ENCODE measurements at regions not wholly inside any gene's neighbourhood (a gene's known extent, or its start where the extent isn't known, plus 50 kb on each side); places are given as distances from the start of the nearest gene placed in this dataset.
"Not testable (repeated sequence)": the region's sequence is repeated elsewhere in the genome, so short reads cannot be mapped to it uniquely, and the experiment has no call there.

DNA sequence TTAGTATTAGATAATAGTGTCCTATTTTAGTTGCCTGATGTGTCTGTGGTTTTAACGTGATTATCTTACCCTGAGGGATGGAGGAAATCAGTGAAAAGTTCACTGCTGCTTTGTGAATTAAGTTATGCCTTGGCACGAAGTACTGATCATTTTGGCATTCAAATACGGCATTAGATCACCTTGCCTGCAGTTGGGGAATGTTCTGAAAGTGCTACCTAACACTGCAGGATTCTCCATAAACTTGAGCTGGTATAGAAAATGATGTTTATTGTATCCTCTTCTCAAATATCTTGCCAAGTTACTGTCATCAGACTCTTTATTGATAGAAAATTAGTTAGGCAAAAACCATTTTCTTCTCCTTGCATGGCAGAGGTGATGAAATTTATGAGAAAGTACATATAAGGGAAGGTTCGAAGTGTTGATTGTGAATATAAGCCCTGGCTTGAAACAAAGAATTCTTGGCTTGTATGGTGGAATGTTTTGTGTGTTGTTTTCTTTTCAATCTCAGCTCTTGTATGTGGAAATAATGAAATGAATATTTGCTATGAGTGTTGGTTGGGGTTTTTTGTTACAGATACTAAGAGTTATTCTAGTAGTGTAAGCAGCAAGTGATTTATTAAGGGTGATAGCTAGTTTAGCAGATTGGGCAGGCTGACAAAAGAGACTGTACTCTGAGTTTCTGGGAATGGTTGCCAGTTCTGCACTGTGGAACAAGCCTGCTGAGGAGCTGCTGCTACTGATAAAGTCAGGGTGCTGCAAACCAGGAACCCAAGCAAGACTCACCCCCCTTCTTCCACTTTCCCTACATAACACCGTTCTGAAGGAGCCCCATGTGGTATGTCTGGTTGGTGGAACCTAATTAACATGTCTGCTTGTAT, 448.3 kb downstream of the PCNX1 start:
- H3K36me3 ChIP-seq = no peaks in the 10 kb centered on the region
- DNase-seq (no peak), ATAC-seq (peak; percentile 80 to 88)
- H3K9me3 ChIP-seq = no peaks in the 10 kb centered on the region
- TF ChIP-seq, protein P1, sequence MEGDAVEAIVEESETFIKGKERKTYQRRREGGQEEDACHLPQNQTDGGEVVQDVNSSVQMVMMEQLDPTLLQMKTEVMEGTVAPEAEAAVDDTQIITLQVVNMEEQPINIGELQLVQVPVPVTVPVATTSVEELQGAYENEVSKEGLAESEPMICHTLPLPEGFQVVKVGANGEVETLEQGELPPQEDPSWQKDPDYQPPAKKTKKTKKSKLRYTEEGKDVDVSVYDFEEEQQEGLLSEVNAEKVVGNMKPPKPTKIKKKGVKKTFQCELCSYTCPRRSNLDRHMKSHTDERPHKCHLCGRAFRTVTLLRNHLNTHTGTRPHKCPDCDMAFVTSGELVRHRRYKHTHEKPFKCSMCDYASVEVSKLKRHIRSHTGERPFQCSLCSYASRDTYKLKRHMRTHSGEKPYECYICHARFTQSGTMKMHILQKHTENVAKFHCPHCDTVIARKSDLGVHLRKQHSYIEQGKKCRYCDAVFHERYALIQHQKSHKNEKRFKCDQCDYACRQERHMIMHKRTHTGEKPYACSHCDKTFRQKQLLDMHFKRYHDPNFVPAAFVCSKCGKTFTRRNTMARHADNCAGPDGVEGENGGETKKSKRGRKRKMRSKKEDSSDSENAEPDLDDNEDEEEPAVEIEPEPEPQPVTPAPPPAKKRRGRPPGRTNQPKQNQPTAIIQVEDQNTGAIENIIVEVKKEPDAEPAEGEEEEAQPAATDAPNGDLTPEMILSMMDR (IDR thresholded peaks at IDR 0.05) = no peak
- no peak overlapping the region for H3K4me3 ChIP-seq
- H3K4me1 ChIP-seq = peaks cover 17% of the 10 kb centered on the region
- H3K27me3 ChIP-seq (ENCODE audit: low read depth) = no peaks in the 10 kb centered on the region
- peak overlapping the region; percentile 3 for H3K27ac ChIP-seq
- intact Hi-C loops (cut with DNase I) = no loop called here

DNA sequence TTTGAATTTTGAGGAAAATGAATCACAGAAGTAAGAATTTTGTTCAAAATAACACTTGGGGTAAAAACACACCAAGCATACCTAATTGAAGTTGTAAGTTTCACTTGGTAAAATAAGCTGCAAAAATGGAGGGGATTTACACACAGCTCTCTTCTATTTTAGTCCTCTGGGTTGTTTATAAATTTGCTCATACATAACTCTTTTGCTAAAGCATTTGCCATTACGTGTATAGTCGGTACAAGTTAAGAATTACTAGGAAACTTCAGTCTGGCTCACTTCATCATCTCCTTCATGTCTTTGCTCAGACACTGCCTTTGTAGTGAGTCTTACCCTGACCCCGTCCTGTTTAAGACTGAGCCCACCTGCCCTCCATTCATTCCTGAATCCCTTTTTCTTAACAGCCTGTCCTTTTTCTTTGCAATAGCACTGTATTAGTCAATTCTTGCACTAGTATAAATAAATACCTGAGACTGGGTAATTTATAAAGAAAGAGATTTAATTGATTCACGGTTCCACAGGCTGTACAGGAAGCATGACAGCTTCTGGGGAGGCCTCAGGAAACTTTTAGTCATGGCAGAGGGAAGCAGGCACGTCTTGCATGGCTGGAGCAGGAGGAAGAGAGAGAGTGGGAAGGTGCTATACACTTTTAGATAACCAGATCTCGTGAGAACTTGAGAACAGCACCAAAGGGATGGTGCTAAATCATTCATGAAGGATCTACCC, 451.1 kb downstream of the PCNX1 start:
- no peaks in the 10 kb centered on the region for H3K9me3 ChIP-seq
- H3K4me1 ChIP-seq = peaks cover 28% of the 10 kb centered on the region
- H3K4me3 ChIP-seq = no peak overlapping the region
- TF ChIP-seq, protein P1 (IDR thresholded peaks at IDR 0.05) = no peak
- ATAC-seq (no peak), DNase-seq (no peak)
- no peak overlapping the region for H3K27ac ChIP-seq
- H3K36me3 ChIP-seq = no peaks in the 10 kb centered on the region
- no peaks in the 10 kb centered on the region for H3K27me3 ChIP-seq (ENCODE audit: low read depth)
- intact Hi-C loops (cut with DNase I) = no loop called here

- H3K9me3 ChIP-seq; H3K4me3 ChIP-seq; ATAC-seq; H3K36me3 ChIP-seq; H3K27me3 ChIP-seq (ENCODE audit: low read depth); intact Hi-C loops (cut with DNase I); DNase-seq; H3K27ac ChIP-seq: not testable (repeated sequence)
- peaks cover 34% of the 10 kb centered on the region for H3K4me1 ChIP-seq
Observed at GRCh38 chr14:71358932-71359421, 451.7 kb downstream of the PCNX1 start.

DNA sequence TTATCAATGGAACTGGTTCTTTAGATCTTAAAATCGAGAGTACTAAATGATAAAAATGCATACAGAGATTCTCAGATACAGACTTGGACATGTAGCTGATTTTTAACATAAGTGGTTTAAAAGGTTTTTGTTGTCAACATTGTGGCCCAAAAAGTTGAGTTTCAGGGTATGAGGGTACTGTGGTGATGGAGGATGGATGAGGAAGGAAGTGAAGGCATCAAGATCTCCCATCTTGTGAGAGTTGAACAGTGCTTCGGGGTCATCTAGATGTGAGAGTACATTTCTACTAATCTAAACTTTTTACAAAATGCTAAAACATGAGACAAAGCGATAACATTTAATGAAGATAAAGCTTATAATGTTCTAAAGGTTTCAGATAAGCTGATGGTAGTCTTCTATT, 452.6 kb downstream of the PCNX1 start:
- Histone ChIP-seq H3K4me1 (peaks cover 40% of the 10 kb centered on the region), H3K36me3 (no peaks in the 10 kb centered on the region), H3K4me3 (no peak overlapping the region), H3K27me3 (ENCODE audit: low read depth) (no peaks in the 10 kb centered on the region), H3K9me3 (no peaks in the 10 kb centered on the region), H3K27ac (no peak overlapping the region)
- TF ChIP-seq, protein P1 (IDR thresholded peaks at IDR 0.05) = no peak
- DNase-seq (no peak), ATAC-seq (no peak)
- intact Hi-C loops (cut with DNase I) = no loop called here

GRCh38 chr14:71361336-71361735, 454.1 kb downstream of the PCNX1 start:
- peaks cover 25% of the 10 kb centered on the region for H3K4me1 ChIP-seq
- no peaks in the 10 kb centered on the region for H3K36me3 ChIP-seq
- ATAC-seq (peak in 1 of 2 donors; percentile 31), DNase-seq (no peak)
- H3K9me3 ChIP-seq = no peaks in the 10 kb centered on the region
- no peak overlapping the region for H3K27ac ChIP-seq
- H3K27me3 ChIP-seq (ENCODE audit: low read depth) = no peaks in the 10 kb centered on the region
- intact Hi-C loops (cut with DNase I) = no loop called here
- H3K4me3 ChIP-seq = no peak overlapping the region
- TF ChIP-seq, protein P1 (IDR thresholded peaks at IDR 0.05) = no peak

DNA sequence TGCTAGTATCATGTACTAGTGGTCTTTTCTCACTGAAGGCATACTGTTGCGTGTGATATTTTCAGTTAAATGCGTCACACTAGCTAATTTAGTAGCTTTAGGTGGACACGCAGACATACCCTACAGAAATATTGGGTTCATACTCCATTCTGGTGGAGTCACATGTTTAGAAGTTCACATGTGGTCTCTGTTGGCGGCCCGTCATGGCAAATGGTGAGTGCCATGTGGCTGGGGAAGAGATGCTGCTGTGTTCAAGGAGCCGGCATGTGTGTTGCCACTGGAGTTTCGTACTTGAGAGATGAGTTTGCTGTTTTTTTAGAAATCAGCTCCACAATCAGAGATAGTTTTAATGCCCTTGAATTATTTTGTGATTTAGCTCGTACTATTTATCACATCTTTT, 454.6 kb downstream of the PCNX1 start:
- Histone ChIP-seq H3K27me3 (ENCODE audit: low read depth) (no peaks in the 10 kb centered on the region), H3K36me3 (no peaks in the 10 kb centered on the region), H3K4me3 (no peak overlapping the region), H3K9me3 (no peaks in the 10 kb centered on the region), H3K4me1 (peaks cover 24% of the 10 kb centered on the region), H3K27ac (no peak overlapping the region)
- ATAC-seq (no peak), DNase-seq (no peak)
- intact Hi-C loops (cut with DNase I) = no loop called here
- TF ChIP-seq, protein P1 (IDR thresholded peaks at IDR 0.05) = no peak
